GM19193 (cell line): ENCODE measurements at regions not wholly inside any gene's neighbourhood (a gene's known extent, or its start where the extent isn't known, plus 50 kb on each side); places are given as distances from the start of the nearest gene placed in this dataset.

Source experiments
- POLR2A ChIP-seq: IDR thresholded peaks from 4 replicates; pipeline ENCODE4 v1.6.1; 2011; ENCODE audit not compliant: insufficient read depth, insufficient read length; ENCODE audit errors: extremely low read depth

DNA sequence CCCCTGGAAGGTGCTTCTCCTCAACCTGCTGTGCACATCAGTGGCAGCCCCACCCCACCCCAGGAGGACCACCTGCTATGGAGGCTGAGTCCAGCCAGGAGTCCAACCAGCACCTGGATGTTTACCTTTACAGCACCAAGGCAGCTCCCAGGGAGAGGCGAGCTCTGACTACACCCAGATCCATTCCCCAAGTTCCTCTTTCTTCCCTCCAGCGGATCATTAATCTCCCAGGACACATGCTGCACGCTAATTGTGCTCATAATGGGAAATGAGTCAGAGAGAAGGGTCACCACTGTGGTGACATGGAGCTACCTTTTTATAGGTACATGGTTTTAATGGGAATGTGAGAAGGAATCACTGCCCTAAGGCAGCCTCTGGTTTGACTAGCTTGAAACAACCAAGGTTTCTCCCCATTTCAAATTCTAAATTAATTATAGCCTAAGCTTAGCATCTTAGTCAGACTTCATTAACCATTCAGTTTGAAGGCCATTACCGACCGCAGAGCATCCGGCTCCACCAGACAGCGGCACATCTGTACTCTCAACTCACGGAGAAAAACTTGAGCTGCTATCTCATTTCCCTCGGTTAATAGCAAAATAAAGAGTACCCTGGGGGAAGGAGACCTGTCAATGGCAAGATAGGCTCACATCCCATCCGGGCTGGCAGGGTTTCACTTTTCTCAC, 173.1 kb upstream of the GALNT2 start:
- no peak for TF ChIP-seq POLR2A

DNA sequence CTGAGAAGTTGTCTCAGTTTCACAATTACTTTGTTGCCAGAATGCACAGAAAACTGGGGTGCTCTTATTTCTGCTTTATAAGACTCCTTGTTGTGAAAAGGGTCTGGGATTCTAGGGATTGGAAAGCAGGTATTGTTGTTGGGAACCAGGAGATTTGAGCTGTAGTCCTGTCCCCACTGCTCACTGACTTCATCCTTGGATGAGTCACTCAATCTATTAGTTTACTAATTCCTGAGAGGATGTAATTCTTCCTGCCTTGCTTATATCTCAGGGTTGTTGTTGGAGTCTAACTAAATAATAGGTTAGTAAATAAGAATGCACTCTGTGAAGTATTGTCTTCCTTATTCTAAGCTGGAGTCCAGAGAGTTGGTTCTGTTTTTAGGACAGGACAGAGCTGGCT, 172.5 kb upstream of the GALNT2 start:
- no peak for TF ChIP-seq POLR2A

DNA sequence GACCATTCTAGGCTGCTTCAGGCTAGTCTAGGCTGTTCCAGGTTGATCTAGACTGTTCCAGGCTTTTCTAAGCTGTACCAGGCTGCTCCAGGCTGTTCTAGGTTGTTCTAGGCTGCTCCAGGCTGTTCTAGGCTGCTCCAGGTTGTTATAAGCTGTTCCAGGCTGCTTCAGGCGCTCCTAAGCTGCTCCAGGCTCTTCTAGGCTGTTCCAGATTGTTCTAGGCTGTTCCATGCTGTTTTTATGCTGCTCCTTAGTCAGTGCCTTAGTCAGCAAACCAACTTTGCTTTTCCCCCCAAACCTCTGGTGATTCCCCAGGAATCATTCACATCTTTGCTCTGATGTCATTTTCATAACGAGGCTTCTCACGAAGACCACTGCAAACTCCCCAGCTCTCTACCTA, 171.4 kb upstream of the GALNT2 start:
- TF ChIP-seq POLR2A = no peak

DNA sequence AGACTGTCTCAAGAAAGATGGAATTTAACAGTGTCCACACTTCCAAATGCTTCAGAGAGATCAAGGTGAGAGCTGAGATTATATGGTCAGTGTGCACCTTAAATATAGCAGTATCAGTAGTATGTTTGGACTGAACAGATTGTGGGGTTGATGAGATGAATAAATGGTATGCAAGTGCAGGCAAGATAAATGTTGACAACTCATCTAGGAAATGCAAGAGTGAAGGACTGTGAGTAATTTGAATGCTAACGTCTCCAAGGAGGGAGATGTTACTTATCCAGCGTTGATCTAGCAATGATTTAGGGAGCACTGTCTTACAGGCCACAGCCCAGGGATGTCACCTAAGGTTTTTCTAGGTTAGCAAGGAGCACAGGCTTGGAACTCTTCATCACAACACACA, 170.7 kb upstream of the GALNT2 start:
- no peak for TF ChIP-seq POLR2A

DNA sequence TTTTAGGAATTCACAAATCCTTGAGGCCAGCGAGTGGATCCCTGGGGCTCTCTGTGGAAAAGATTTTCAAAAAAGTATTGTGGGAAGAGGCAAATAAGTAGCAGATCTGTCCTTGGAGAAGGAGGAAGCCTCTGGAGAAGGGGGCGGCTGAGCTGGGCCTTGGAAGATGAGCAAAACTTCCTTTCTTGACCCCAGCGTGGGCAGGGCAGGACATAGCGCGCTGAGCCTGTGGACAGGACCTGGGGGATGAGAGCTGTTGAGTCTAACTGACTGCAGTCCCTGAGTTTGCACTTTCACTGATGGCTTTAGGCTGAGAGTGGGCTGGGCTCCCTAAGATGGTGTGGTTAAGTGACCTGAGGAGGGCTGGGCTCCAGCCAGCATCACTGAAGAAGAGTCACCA, 170.2 kb upstream of the GALNT2 start:
- TF ChIP-seq POLR2A = no peak

DNA sequence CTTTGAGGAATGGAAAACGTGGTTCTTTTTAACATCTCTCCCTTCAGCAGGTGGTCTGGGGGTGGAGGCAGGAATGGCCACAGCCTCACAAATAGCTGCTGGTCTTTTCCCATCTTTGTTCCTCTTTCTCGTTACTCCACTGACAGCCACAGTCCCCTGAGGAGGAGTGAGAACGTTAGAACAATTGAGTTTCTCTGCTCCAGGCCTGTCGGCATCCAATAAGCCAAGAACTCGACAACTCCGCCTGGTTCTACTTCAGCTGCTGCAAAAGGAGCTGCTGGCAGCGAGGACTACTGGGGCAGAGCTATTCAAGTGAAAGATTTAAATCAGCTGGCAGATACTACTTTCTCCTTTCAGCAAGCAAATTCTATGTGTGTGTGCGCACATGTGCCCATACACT, 169.5 kb upstream of the GALNT2 start:
- TF ChIP-seq POLR2A = no peak

DNA sequence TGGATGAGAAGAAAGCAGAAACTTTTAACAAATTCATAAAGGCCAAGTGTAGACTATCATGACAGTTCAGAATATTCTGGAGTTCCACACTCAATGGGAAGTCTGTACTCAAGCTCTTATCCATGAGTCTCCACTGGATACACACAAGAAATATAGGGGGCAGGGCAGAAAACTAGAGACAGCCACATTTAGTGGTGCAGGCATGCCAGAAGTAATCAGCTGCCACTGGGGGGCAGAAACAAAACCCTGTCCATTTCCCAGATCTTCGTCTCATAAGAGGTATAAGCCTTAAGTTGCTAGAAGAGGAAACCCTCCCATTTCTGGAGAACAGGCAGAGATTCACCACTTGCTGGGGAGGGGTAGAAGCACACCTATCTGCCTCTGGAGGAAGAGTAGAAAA, 166.8 kb upstream of the GALNT2 start:
- no peak for TF ChIP-seq POLR2A

DNA sequence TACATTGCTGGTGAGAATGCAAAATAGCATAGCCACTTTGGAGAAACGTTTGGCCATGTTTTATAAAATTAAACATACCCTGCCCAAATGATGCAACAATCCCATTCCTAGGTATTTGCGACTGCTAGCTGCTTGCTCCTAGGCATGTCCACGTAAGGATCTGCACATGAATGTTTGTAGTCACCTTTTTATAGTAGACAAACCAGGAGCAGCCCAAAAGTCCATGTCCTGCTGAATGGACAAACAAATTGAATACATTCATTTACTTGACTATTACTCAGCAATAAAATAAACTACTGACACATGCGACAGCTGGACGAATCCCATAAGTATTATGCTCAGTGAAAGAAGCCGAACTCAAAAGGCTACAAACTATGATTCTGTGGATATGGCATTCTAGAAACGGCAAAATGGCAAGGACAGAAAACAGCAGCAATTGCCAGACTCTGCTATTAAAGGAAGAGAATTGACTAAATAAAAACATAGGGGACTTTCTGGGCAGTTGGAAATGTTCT, 161.9 kb upstream of the GALNT2 start:
- TF ChIP-seq POLR2A = no peak

DNA sequence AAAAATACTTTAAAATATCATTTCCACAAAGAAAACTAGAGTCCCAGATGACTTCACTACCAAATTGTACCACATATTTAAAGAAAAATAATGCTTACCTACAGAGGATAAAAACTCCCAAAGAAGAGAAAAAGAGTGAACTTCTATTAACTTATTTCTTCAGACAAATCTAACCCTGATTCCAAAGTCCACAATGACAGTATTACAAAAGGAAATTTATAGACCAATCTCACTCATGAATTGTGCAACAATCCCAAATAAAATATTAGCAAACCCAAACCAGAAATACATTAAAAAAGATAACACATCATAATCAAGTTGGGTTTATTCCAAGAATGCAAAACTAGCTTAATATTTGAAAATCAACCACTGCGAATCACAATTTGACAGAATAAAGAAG, 161.4 kb upstream of the GALNT2 start:
- TF ChIP-seq POLR2A = no peak

DNA sequence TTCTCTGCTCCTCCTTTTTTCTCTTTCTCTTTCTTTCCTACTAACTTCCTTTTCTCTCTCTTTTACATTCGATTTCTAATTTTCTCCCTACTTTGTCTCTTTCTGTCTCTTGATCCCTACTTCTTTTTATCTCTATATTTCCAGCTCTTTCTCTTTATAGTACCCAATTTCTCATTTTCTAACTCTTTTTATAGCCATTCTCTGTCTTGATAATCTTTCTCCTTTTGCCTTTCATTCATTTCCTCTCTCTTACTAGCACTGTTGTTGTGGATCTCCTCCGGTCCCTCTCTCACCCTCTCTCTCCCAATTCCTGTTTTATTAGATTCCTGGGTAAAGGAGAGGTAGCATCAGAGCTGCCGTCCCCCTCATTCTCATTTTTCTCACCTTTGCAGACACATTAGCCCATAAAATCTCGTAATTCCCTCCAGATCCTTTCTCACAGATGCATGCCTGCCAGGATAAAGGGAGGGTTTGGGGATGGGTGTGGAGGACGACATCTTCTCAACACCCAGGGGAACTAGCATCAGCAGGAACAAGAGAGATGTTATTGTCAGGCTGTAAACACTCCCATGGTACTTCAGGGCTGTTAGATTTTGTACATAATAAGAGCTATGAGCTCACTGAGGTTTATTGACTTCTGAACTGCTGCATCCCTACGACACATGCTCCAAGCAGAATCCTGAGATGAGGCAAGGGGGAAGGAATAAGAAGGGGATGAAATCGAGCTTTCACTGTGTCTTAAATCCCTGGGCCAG, 159.0 kb upstream of the GALNT2 start:
- no peak for TF ChIP-seq POLR2A

DNA sequence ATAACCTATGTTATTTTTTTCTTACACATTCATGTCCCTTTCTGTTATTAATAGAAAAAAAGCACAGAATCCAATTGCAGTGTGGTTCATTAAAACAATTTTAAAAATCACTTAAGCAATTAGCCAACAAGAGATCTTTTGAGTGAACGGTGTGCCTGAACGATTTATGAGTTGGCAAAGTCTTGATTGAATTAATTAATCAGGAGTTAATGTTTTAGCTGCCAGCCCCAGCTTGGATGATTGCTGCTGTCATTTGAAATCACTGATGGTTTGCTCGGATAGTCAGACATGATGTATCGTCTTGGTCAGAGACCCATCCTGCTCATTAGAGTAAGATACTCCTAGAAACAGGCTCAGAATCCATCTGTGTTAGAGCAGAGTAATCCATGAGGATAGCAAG, 158.3 kb upstream of the GALNT2 start:
- TF ChIP-seq POLR2A = no peak

DNA sequence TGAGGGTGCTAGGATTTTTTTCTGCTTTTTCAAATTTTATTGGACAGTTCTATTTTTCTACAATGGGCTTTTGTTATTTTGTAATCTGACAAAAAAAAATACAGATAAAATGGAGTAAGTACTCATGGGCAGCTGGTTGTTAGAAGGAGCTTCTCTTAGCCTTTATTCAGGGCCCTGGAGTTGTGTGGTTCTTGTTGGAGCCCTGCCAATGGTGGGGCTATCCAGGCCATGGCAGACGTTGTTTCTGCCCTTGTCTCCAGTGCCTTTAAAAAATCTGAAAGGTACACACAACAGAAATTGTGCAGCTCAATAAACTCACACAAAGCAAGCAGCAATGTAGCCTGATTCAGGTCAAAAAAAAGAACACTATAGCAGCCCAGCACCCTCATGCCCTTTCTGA, 153.5 kb upstream of the GALNT2 start:
- no peak for TF ChIP-seq POLR2A

DNA sequence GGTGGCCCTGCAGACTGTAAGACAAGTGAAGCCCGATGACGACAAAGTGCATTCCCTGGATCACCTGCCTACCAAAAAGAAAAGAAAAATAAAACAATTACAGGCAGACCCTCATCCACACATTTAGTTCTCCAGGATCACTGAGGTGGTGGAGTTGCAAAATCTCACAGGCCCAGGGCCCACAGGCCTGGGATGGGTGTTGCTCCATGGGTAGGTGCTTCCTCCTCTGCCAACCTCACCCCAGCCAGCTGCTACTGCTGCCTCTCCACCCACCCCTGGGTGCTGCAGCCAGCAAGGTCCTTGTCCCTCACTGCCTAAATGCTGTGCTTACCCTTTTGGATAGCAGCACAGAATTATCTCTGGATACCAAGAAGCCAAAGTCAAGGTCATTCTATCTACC, 146.4 kb upstream of the GALNT2 start:
- no peak for TF ChIP-seq POLR2A

DNA sequence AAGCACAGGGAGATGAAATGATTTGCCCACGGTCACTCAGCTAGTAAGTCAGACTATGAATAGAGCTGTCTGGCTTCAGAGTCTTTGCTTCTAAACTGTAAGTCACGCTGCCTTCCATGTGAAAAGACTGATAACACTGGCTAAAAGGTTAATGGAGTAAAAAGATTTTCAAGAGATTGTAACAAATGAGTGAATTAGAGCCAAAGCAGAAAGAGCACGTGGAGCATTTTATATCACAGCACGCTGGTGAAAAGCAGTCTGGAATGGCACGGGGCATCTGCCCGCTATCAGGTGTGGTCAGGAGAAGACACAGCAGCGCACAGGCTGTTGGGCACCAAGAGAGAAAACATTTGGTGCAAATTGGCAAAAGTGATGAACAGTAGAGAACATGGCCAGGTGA, 144.8 kb upstream of the GALNT2 start:
- no peak for TF ChIP-seq POLR2A

DNA sequence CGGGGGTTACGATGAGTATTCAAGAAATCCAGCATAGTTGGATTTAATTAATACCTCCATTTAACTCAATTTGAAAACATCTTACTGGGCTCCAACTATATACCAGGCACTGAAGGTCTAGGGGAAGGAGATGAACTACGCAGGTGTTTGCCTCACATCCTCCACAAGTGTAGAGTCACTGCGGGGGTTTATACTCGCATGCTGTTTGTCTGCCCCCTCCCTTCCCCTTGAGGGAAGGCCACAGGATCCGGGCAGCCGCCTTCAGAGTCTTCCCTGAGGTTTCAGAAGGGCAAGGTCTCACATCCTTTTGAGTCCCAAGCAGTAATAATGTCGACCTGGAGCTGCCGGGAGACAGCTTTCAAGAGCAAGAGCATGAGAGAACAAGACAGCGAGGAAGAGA, 142.4 kb upstream of the GALNT2 start:
- no peak for TF ChIP-seq POLR2A

DNA sequence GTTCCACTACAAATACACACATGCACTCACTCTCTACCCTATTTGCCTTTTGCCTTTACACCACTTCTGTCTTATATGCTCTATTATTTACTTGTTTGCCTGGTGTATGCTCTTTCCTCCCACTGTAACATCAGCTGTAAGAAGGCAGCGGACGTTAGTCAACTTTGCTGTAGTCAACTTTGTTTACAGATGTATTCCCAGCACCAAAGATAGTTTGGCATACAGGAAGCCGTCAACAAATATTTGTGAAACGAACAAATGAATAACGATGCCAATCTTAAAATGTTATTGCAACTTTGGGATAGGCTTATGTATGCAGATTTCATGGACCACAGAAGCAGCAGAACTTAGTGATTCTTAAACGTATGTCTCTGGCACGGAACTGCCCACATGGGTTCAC, 138.3 kb upstream of the GALNT2 start:
- TF ChIP-seq POLR2A = no peak

DNA sequence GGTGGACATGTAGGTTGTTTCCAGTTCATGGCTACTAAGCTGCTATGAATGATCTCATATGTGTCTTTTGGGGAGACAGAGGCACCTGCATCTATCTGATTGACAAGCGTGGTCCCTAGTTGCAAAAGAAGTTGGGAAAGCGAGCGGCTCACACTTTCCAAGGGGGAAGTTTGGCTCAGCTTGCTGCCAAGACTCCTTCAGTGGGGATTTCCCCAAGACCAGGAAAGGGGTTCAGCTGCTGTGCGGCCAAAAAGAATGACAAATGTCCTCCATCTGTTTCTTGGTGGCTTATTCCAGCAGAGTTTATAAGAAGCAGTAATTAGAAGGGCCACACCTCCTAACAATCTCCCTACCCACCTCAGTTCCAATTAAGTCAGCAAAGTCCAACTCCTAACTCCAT, 128.5 kb upstream of the GALNT2 start:
- no peak for TF ChIP-seq POLR2A

DNA sequence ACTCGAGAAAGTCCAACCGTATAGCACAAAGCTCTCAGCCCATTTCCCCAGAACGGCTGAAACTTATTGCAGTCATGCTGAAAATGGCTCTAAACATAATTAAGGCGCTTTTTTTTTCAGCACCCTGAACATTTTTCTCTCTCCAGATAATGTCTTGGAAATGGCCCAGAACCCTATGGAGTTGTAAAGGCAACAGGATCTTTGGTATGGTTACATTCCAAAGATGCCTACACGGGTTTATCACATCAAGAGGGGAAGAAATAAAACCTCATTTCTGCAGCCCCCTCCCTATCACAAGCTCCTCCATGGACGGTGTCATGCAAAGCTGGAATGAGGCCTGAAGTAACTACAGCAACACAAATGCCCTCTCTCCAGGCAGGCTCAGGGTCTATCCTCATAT, 126.4 kb upstream of the GALNT2 start:
- no peak for TF ChIP-seq POLR2A

DNA sequence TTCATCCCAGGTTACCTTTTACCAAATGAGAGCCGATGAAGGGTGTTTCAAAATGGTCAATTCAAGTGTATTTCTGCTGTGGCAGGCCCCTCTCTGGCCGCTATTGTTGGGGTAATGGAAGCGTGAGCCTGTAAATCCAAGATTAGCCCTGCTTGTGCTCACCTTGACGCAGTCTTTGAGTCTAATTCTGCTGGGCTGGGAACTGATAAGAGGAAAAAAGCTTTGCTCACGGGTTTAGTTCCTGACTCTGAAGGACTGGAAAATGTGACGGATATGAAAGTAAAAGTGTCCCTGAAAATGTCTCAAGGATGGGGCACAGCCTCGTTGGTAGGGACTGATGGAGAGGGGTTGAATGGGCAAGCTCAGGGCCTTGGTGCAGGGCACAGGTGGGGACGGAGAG, 125.9 kb upstream of the GALNT2 start:
- no peak for TF ChIP-seq POLR2A
